BE2C (cell line): ENCODE measurements at regions not wholly inside any gene's neighbourhood (a gene's known extent, or its start where the extent isn't known, plus 50 kb on each side); places are given as distances from the start of the nearest gene placed in this dataset.

Experiments used
- DNase-seq: peaks from one replicate; pipeline ENCODE4 v3.0.0-alpha.2; 2020
- H3K27me3 ChIP-seq: fragments of 250-450 bp; sonication (Bioruptor Pico); 2 replicates; pipeline ENCODE4 v1.5.1; 2020; ENCODE audit warnings: mild to moderate bottlenecking
- H3K36me3 ChIP-seq: fragments of 250-450 bp; sonication (Bioruptor Pico); 2 replicates; pipeline ENCODE4 v1.5.1; 2020; ENCODE audit warnings: mild to moderate bottlenecking
- H3K4me1 ChIP-seq: fragments of 250-450 bp; sonication (Bioruptor Pico); 2 replicates; pipeline ENCODE4 v1.5.1; 2020
- H3K4me3 ChIP-seq: 2 replicates; pipeline ENCODE4 v1.5.1; 2011; ENCODE audit warnings: low read depth, low read length
- H3K9me3 ChIP-seq: fragments of 250-450 bp; sonication (Bioruptor Pico); 2 replicates; pipeline ENCODE4 v1.5.1; 2020
- CTCF ChIP-seq: IDR thresholded peaks from 2 replicates; pipeline ENCODE4 v1.5.1; 2012; ENCODE audit warnings: mild to moderate bottlenecking, low read depth, low read length

GRCh38 chr4:141439223-141439622 lies 197.2 kb upstream of the IL15 start:
- H3K4me3 ChIP-seq: no peak overlapping the region
- H3K27me3 ChIP-seq: no peaks in the 10 kb centered on the region
- H3K4me1 ChIP-seq: no peaks in the 10 kb centered on the region
- no peak for TF ChIP-seq CTCF
- no peaks in the 10 kb centered on the region for H3K9me3 ChIP-seq
- no peak for DNase-seq
- no peaks in the 10 kb centered on the region for H3K36me3 ChIP-seq

GRCh38 chr4:141447761-141448160 lies 188.6 kb upstream of the IL15 start:
- no peaks in the 10 kb centered on the region for H3K27me3 ChIP-seq
- H3K4me3 ChIP-seq: no peak overlapping the region
- no peaks in the 10 kb centered on the region; the same call in 1 of the 2 replicates for H3K4me1 ChIP-seq
- no peak for TF ChIP-seq CTCF
- no peak for DNase-seq
- H3K36me3 ChIP-seq: no peaks in the 10 kb centered on the region
- H3K9me3 ChIP-seq: no peaks in the 10 kb centered on the region

GRCh38 chr4:141448490-141448889 lies 187.9 kb upstream of the IL15 start:
- TF ChIP-seq CTCF: no peak
- Histone ChIP-seq H3K36me3 (no peaks in the 10 kb centered on the region), H3K27me3 (no peaks in the 10 kb centered on the region), H3K4me1 (no peaks in the 10 kb centered on the region; the same call in 1 of the 2 replicates), H3K4me3 (no peak overlapping the region), H3K9me3 (no peaks in the 10 kb centered on the region)
- DNase-seq: no peak

GRCh38 chr4:141449927-141450326 lies 186.5 kb upstream of the IL15 start:
- no peak for TF ChIP-seq CTCF
- Histone ChIP-seq H3K9me3 (no peaks in the 10 kb centered on the region), H3K36me3 (no peaks in the 10 kb centered on the region), H3K4me1 (no peaks in the 10 kb centered on the region; the same call in 1 of the 2 replicates), H3K4me3 (no peak overlapping the region), H3K27me3 (no peaks in the 10 kb centered on the region)
- no peak for DNase-seq

- TF ChIP-seq CTCF: no peak
- H3K27me3 ChIP-seq: no peaks in the 10 kb centered on the region
- DNase-seq: no peak
Measured at GRCh38 chr4:141455651-141456050, 180.7 kb upstream of the IL15 start.

GRCh38 chr4:141457653-141458052 lies 178.7 kb upstream of the IL15 start:
- TF ChIP-seq CTCF: no peak
- DNase-seq: no peak

More at GRCh38 chr4:141455651-141456050, 180.7 kb upstream of the IL15 start:
- H3K9me3 ChIP-seq: no peaks in the 10 kb centered on the region
- peaks cover 15% of the 10 kb centered on the region for H3K4me1 ChIP-seq
- no peaks in the 10 kb centered on the region for H3K36me3 ChIP-seq
- no peak overlapping the region for H3K4me3 ChIP-seq

More at GRCh38 chr4:141457653-141458052, 178.7 kb upstream of the IL15 start:
- H3K27me3 ChIP-seq: no peaks in the 10 kb centered on the region
- no peaks in the 10 kb centered on the region for H3K9me3 ChIP-seq
- peaks cover 20% of the 10 kb centered on the region for H3K4me1 ChIP-seq
- H3K36me3 ChIP-seq: no peaks in the 10 kb centered on the region
- no peak overlapping the region for H3K4me3 ChIP-seq
